ENCODE measurements at regions not wholly inside any gene's neighbourhood (a gene's known extent, or its start where the extent isn't known, plus 50 kb on each side); places are given as distances from the start of the nearest gene placed in this dataset.

DNA sequence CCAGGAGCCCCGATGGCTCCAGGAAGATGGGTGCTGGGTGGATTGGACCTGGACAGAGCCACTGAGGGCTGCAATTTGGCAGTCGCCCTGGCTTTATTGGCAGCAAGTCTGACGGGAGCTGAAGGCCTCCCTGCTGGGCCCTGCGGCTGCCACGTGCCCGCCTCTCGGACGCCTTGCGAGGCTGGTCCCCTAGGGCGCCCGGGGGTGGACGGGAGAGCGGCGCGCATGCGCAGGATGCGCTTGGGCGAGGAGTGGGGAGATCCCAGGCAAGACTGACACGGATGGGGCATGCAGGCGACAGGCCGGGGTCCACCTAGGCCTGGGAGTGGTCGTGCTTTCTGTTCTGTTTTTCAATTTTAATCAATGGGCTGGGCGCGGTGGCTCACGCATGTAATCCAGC, 150.0 kb downstream of the ADAMTS15 start:
- TF ChIP-seq, protein P1, sequence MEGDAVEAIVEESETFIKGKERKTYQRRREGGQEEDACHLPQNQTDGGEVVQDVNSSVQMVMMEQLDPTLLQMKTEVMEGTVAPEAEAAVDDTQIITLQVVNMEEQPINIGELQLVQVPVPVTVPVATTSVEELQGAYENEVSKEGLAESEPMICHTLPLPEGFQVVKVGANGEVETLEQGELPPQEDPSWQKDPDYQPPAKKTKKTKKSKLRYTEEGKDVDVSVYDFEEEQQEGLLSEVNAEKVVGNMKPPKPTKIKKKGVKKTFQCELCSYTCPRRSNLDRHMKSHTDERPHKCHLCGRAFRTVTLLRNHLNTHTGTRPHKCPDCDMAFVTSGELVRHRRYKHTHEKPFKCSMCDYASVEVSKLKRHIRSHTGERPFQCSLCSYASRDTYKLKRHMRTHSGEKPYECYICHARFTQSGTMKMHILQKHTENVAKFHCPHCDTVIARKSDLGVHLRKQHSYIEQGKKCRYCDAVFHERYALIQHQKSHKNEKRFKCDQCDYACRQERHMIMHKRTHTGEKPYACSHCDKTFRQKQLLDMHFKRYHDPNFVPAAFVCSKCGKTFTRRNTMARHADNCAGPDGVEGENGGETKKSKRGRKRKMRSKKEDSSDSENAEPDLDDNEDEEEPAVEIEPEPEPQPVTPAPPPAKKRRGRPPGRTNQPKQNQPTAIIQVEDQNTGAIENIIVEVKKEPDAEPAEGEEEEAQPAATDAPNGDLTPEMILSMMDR (IDR thresholded peaks at IDR 0.05; ENCODE audit: insufficient read depth, low read depth, low read length, missing control alignments): no peak
- no peak for DNase-seq (ENCODE audit: low read depth)
- H3K4me3 ChIP-seq (ENCODE audit: low read length): no peak overlapping the region

DNA sequence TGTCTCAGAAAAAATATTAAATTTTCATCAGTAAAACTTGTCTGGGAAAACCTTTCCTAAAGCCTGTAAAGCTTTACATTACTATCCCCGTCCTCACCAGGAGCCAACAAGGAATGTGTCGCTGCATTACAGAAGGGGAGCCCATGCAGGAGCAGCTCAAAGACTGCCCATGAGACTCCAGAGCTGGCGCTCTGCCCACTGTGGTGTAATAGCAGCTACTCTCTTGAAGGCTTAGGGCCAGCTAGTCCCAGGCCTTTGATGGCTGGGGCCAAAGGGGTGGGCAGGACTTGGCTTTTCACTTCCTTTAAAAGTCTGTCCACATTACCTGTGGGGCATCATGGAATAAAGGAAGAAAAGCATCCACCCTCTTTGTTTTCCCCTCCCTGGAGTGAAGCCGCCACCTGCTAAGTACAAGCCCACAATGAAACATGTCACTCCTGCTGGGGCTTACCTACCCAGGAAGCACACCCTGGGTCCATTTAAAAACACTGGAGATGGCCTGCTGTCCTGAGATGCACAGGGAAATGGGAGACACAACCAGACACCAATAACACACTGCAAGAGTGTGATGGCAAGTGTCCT, 150.7 kb downstream of the ADAMTS15 start:
- TF ChIP-seq, protein P1 (IDR thresholded peaks at IDR 0.05; ENCODE audit: insufficient read depth, low read depth, low read length, missing control alignments): no peak
- H3K4me3 ChIP-seq (ENCODE audit: low read length): no peak overlapping the region
- DNase-seq (ENCODE audit: low read depth): peak; percentile 11

DNA sequence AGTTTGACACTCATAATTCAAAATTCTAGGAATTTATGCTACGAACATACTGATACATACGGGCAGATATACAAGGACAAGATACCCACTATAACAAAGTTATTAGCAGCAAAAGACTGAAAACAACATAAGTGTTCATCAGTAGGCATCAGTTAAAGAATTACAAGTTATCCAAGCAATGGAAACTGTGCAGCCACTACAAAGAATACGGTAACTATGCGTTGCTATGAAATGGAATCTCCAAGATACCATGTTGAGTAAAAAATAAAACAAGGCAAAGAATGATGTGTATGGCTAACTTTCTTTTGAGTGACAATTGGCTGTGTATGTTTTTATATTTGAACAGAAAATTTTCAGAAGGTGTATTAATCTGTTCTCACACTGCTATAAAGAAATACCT, 151.7 kb downstream of the ADAMTS15 start:
- H3K4me3 ChIP-seq (ENCODE audit: low read length): no peak overlapping the region
- TF ChIP-seq, protein P1 (IDR thresholded peaks at IDR 0.05; ENCODE audit: insufficient read depth, low read depth, low read length, missing control alignments): no peak
- no peak for DNase-seq (ENCODE audit: low read depth)

DNA sequence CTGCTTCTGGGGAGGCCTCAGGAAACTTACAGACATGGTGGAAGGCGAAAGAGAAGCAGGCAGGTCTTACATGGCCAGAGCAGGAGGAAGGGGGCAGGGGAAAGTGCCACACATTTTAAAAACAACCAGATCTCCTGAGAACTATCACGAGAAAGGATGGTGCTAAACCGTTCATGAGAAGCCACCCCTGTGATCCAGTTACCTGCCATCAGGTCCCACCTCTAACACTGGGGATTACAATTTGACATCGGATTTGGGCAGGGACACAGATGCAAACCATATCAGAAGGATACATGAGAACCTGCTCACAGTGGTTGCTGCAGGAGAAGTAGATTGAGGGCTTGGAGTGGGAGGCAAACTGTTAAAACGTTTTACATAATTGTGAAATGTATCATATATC, 152.2 kb downstream of the ADAMTS15 start:
- TF ChIP-seq, protein P1 (IDR thresholded peaks at IDR 0.05; ENCODE audit: insufficient read depth, low read depth, low read length, missing control alignments): no peak
- H3K4me3 ChIP-seq (ENCODE audit: low read length): no peak overlapping the region
- no peak for DNase-seq (ENCODE audit: low read depth)

DNA sequence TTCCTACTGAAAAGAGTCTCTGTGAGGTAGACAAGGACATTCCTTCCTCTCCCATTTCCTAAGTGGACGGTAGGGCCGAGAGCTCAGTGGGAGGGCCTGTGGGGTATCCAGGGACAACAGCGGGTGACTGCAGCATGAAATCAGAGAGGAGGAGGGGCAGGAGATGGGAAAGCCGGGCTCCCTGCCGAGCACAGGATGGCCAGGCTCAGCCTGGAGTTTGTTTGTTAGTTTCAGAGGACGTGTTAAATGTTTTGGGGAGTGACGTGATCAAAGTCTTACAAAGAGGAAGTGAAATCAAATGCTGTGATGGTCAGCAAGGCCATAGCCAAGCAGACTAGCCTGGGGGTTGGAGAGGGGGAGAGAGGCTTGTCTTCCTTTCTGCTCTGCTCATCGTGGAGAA, 152.7 kb downstream of the ADAMTS15 start:
- TF ChIP-seq, protein P1 (IDR thresholded peaks at IDR 0.05; ENCODE audit: insufficient read depth, low read depth, low read length, missing control alignments): no peak
- no peak for DNase-seq (ENCODE audit: low read depth)
- no peak overlapping the region for H3K4me3 ChIP-seq (ENCODE audit: low read length)

DNA sequence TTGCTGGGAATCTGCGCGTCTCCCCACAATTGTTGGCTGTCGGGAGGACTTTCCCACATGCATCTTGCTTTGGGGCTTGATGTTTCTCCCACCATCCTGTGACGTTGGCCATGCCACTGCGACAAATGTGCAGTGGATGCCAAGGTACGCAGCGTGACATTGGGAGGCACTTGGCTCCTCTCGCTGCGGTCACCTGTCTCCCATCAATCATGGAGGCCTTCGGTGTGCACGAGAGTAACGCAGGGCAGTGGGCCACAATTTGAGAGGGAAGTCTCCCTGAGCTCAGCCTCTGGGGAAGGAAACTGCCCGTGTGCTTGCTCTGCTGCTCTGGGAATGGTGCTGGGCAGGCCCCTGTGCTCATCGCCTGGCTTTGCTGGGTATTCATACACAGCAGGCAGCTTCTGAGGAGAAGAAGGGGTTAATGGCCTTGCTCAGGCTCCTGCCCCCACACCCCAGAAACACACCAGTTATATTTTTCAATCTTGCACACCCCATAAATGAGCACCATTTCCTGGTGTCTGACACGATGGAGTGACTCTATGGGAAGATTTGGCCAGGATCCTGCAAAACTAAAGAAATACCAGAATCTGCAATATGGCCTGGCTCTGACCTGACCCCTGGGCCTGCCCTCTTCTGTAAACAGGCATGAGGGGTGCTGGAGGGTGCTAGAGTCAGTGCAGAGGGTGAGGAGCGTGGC, 153.5 kb downstream of the ADAMTS15 start:
- no peak overlapping the region for H3K4me3 ChIP-seq (ENCODE audit: low read length)
- DNase-seq (ENCODE audit: low read depth): no peak
- TF ChIP-seq, protein P1 (IDR thresholded peaks at IDR 0.05; ENCODE audit: insufficient read depth, low read depth, low read length, missing control alignments): no peak

All from epithelial cell of esophagus (primary cell).